GM19351 (cell line): ENCODE measurements at regions not wholly inside any gene's neighbourhood (a gene's known extent, or its start where the extent isn't known, plus 50 kb on each side); places are given as distances from the start of the nearest gene placed in this dataset.

Experiments
- ATAC-seq: cut with Tn5 transposase; IDR thresholded peaks from one replicate; pipeline ENCODE4 v1.9.1; 2021; ENCODE audit warnings: mild to moderate bottlenecking, moderate library complexity; ENCODE audit not compliant: unreplicated experiment

DNA sequence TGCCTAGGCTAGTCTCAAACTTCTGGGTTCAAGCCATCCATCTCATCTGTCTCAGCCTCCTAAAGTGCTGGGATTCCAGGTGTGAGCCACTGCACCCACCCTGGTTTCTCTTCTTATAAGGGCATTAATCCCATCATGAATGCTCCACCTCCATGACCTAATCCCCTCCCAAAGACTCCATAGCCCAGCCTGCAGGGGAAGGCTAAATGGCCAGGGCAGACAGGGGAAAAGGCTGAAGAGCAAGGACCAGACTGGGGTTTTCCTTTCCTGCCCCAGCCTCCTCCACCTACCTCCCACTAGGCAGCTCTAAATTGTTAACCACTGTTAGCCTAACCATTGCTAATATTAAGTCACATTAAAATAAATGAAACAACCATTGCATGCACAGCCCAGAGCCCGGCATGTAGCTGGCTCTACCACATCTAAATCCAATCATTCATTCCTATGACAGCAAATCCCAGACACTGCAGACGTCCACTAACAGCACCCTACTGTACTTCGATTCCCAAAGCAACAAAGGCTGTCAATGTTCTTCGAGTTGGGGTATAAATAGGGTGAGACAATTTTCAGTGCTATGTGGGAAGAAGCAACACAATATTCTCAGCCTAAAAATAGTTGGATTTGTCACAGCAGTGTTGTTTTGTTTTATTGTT is 243.2 kb upstream of the ARID1B start:
- ATAC-seq: no peak

DNA sequence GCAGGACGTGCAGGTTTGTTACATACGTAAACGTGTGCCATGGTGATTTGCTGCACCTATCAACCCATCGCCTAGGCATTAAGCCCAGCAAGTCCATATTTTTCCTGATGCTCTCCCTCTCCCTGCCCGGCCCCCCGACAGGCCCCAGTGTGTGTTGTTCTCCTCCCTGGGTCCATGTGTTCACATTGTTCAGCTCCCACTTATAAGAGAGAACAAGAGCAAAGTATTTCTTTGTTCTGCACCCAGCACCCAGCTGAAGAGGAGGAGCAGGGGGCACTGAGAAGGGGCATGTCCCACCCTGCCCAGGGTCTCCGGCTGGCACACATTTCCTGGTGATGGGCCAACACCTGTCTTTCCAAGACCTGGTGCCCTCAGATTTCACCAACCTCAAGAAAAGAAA is 251.1 kb upstream of the ARID1B start:
- ATAC-seq: no peak

DNA sequence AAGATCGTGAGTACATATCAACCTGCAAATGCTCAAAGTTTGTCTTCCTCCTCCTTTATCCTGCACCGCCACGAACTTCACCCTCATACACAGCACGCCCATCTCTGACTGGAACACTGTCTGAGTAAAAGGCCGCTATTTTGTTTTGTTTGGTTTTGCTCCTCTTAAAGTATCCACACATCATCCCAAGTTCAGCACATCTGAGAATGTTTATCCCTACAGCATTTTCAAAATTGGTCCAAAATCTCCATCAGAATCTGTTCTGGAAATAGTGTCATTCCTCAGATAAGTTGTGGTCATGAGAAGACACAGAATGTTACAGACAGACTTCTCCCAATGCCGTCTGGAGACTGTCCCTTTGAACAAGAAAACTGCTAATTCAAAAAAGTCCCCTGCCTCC is 251.6 kb upstream of the ARID1B start:
- no peak for ATAC-seq

DNA sequence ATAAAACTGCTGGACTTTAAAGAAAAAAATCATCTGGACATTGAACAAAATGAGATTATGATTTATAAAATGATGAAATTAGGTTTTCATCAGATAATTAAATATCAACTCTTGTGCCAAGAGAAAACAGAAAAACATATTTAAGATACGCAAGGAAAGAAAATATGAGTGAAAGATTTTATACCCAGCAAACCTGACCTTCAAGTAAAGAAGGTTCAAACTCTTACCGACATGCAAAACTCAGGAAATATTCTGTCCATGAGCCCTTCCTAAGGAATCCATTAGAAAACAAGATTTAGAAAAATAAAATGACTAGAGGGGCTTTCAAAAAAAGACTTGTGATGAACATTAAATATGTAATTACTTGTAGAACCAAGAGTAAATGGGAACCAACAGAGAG is 257.2 kb upstream of the ARID1B start:
- ATAC-seq: no peak

DNA sequence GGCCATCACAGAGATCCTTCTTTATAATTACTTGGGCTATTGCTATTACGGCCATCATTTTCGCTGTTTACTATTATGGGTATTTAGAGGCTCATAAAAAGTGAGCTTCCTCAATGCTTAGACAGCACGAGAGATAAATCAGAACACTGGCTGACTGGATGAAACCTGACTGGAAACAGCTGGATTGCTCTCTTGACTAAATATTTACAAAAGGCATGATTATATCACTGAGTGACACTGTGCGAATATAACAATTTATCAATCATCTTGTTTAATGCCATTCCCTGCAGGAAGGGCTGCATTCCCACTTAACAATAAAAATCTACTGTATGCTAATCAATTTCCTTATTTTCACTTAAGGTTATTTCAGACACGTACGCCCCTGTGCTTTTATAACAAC is 260.1 kb upstream of the ARID1B start:
- no peak for ATAC-seq

DNA sequence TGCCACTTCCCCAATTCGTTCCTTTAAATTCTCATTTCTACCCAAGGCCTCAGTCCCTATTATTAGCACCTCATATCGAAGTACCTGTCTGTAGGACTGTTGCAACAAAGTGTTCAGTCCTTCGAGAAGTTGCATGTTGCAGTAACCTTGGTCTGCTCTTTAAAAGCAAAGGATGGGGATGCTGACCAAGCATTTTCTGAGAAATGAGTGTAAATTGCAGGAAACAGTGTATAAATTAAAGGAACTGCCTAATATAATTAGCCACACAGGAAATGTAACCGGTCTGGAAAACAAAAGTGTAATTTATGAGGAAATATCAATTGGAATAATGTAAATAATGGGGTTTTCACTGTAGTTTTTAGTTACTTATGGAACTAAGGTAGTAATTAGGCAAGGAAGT is 261.9 kb upstream of the ARID1B start:
- ATAC-seq: no peak

DNA sequence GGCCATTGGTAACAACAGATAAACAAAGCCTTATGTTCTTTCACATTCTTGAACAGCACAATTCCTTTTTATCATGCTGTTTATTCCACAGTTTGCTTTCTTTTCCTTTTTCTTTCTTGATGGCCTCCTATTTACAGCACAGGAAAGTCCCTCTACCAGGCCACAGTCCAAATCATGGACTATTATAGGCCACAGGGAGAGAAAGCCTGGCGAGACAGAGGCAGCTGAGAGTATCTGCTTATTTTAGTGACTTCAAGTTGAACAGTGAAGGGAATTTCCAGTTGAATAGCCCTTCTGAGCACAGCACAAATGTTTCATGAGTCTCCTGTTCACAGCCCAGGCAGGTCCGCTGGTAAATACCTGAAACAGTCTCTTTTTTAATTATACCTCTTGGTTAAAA is 263.7 kb upstream of the ARID1B start:
- ATAC-seq: no peak

DNA sequence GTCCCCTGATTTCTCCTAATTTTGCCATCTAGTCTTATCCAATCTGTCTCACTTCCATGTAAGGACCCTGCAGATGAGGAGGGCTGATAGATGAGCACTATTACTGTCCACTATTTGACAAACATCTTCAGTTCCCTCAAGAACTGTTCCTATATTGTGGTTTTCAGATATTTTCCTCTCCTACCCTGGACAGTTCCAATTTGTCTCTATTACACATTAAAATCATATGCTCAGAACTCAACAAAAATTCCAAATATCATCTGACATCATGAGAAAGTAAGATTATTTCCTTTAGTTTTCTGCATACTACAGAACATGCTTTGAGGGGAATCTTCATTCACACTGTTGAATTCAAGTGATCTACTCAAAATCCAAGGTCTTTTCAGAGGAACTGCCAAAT is 265.6 kb upstream of the ARID1B start:
- ATAC-seq: no peak

DNA sequence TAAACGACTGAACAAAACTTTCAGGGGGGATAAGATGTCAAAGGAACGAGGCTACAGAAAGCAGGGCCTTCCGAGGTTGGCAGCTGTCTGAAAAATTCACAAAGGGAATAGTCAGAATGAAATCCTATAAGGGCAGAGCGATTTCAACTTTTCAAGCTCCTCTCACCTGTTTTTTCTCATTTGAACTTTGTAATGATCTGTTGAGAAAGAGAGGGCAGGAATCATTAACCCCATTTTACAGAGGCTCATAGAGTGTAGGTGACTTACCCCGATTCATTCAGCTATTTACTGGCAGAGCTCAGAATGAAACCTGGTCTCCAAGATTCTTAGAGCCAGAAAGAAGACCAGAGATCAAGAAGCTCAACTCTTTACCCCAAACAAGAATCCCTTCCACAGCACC is 266.1 kb upstream of the ARID1B start:
- no peak for ATAC-seq

DNA sequence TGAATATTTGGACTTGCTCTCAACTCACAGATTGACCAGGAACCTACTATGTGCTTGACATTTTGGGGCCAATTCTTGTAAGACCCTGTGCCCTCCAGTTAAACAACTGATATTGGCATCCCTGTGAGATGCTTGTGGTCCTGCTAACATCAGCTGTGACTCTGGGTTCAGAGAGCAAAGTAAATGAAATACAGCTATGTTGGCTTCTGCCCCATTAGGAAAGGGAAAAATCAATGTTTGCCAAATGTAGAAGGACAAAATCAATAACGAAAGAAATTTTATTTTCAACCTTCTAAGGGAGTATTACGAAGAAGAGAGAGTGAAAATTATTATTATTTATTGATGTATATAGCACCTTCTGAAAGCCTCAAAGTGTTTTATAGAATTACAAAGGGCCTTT is 266.9 kb upstream of the ARID1B start:
- ATAC-seq: no peak

DNA sequence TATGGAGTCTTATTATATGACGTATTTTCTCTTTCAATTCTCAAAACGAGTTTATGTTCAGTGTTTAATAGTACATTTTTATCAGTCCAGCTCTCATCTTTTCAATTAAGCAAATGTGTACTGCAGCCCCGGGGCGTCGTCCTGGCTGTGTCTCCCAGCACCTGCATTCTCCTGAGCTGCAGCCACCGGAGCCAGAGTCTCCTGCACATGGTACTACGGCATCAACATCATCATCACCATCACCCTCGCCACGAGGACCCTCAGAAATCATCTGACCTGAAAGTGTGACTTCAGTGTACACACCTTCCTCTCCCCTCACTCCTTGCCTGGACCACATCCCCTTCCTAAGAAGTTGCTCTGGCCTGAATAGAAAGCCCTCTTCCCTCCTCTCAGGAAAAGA is 267.7 kb upstream of the ARID1B start:
- no peak for ATAC-seq

DNA sequence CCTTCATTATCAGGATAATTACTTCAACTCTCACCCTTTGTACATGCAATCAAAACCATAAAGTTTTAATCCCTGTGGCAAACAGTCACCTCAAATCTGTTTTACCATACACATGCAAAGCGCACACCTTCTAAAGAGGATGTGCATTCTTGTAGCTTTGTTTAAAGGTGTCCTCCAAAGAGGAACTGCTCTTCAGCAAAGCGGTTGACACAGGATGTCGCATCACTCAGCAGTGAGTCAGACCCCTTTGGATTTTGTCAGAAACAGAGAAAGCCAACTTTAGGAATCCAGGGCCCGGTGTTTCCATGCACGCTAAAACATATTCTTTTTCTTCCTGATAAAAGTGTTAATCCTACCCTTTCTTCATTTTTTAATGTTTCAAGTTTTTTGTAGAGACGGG is 268.3 kb upstream of the ARID1B start:
- ATAC-seq: peak; percentile 67

DNA sequence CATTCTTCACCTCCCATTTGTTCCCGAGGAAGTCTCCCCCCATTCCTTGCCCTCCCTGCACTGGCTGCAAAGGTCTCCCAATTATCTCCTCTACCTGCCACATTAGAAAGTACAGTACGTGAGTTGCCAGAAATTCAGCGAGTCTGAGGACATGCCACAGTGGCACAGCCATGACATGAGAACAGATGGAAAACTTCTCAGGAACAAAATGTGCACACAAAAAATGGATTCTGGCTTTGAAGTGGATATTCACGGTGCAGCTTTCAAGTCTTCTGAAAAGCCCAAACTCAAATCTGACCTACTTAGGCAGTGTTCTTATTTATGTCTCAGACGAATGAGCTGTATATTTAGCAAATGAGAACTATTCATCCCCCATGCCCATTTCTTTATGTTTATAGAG is 269.1 kb upstream of the ARID1B start:
- ATAC-seq: no peak

DNA sequence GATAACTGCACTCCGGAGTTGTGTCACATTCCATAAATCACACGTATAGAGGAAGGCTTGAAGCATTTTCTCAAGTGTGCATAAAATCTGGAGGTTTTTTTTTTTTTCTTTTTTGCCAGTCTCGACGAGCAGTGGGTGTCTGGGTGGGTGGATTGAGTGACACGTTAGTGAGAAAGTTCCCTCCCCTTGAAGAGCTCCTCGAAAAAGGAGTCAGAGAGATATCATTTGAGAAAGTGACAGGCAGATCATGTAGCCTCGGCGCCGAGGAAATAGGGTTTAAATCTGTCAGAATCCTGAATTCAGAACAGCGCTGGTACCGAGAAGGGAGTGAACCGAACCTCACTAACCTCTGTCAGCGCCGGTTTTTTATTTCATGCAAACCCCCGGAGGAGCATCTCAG is 269.5 kb upstream of the ARID1B start:
- no peak for ATAC-seq

DNA sequence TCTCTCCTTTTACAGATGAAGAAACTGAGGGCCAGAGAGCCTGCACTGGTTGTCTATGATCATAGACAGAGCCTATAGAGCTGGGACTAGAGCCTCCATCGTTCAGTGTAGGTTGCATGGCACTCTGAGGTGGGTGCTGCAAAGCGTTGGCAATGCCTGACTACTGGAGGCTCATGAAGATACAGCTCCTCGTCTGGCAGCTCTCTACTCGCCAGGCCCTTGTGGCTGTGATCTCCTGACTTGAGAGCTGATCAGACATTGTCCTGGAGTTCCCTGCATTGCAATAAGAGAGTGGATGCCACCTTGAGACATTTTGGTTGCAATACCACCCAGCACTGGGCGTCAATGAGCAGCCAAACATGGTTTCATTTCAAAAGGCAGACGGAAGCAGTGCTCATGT is 270.1 kb upstream of the ARID1B start:
- ATAC-seq: no peak

DNA sequence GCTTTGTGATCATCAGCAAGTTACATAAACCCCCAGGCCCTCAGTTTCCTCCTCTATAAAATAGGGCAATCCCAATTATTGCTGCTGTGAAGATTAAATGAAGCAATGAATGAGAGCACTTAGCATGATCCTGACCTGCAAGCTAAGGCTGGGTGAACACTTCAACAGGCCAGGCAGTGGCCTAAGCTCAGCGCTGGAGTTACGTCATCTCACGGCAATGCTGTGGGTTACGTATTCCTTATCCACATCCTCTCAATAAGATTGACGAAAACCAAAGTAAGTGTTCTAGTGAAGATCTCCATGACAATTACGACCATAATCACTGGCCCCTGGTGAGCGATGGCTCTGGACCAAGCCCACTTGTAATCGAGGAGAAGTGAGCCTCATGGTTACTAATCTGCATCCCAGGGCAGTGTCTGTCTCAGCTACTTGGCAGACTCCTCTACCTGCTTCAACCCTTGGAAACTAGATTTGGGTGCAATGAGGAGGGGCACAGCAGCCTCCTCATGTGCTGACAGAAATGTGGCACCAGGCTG is 274.1 kb upstream of the ARID1B start:
- ATAC-seq: no peak

DNA sequence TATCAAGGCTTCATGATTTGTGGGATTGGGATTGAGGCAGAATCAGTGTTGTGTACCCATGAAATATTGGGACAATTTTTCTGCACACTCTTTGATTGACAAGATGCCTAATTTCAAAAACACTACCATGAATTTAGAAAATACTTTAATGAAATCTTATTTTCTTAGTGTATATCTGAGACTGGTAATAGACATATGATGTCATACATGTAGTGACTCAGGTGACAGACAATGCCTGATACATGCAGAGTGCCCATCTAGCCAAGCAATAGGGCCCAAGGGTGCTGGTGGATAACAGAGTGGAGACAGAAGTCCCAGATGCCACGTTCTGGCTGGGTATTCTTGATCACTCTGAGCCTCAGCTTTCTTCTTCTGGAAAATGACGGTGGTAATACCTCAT is 279.6 kb upstream of the ARID1B start:
- no peak for ATAC-seq

DNA sequence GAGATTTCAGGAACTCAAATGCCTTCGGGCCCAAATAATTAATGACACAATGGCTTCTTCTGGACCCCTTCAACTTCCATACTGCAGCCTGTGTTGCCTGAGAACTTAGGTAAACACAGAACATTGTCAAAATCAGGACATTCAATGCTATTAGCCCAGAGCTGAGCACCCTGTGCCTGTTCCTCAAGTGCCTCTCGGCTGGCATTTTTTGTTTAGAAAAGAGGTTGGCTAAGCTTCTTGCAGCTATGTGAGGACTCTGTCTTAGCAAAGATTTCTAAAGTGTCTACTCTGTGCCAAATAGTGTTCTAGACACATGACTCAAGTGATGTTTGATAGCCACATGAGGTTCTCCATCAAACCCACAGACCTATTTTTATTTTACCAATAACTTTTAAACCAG is 289.3 kb upstream of the ARID1B start:
- no peak for ATAC-seq

DNA sequence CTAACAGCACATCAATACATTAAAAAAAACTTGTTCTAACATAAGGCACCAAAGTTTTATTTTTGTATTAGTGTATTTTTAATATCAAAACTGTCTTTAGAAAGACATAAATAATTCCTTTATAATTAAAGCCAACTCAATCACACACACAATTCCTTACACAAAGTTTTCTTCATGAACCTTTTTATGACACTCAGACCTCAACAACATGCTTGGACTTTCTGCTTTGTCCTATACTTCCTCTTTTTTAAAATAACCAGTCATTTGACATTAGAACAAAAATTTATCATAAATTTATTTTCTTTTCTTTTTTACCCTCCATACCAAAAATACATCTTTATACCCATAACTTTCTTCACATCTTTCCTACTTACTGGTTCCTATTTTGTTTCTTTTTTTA is 292.0 kb upstream of the ARID1B start:
- ATAC-seq: no peak

DNA sequence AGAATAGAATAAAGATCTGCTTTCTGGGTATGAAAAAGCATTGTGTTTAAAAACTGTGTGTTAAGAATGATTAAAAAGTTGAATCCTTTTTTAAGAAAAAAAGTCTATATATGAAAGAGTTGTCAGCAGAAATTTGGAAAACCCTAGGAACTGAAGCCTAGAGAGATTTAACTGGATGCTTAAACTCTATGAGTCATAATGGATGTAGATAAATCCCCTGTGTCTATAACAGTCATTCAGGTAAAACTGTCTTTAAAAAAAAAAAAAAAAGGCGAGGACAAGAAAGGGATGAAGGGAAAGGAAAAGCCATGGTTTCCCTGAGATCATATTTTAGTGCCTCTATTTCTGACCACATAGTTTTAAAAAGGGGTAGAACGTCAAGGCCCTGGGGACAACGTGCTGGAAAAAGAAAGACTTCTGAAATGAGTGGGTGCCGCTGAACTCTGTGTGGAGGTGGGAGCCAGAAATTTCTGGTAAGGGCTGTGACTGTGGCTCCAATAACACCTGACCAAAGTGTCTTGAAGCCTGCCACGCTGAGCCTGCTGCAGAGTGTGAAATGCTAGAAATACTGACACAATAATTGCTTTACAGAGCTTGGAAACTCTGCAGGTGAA is 302.6 kb upstream of the ARID1B start:
- ATAC-seq: peak; percentile 97

DNA sequence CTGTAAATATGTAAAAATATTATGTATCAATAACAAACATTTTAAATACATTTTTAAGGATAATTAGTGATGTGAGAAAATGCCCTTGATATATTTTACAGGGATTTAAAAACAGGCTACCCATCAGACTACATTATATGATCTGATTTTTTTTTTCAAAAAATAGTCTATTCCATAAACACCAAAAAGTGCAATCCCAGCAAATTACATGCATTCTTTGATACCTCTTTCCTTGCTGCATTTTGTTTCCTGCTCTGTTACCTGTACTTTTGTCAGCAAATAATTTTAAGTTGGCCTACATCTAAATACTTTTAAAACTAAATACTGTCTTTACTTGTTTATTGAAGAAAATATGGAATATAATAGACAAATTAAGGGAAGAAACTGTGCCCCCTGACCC is 306.2 kb upstream of the ARID1B start:
- no peak for ATAC-seq

DNA sequence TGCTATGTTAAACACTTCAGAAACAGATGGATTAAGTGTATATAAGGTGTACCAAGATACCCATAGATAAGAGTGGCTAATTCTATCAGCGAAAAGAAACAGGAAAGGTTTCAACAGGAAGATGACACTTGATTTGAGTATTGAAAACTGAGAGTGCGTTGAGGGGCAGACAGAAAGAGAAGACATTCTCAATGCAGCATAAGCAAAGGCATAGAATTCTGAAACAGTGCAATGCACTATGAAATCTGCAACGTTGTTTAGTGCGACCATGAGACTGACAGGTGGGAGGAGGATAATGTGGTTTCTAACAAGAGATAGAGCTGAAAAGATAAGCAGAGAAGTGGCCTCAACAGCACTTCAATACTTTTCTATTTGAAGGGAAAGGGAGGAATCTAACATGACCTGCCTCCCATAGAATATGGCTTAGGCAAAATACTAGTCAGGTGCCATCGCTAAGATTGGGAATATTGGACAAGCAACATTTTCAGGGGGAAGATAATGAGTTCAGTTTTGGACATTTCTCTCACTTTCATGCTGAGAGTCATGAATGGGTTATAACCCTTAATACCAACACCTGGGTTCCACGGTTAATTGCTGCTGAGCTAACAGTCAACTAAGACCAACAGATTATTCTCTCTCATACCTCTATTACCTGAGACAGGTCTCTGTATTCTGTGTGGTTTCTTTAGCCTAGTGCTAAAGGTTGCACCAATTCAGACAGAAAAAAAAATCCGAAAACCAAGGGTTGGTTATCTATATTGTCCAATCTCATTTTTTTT is 312.9 kb upstream of the ARID1B start:
- peak; percentile 92 for ATAC-seq
